GM18907 (cell line): ENCODE measurements at regions not wholly inside any gene's neighbourhood (a gene's known extent, or its start where the extent isn't known, plus 50 kb on each side); places are given as distances from the start of the nearest gene placed in this dataset.

Experiments
- ATAC-seq: cut with Tn5 transposase; IDR thresholded peaks from one replicate; pipeline ENCODE4 v1.9.1; 2021; ENCODE audit warnings: mild to moderate bottlenecking, moderate library complexity; ENCODE audit not compliant: unreplicated experiment

DNA sequence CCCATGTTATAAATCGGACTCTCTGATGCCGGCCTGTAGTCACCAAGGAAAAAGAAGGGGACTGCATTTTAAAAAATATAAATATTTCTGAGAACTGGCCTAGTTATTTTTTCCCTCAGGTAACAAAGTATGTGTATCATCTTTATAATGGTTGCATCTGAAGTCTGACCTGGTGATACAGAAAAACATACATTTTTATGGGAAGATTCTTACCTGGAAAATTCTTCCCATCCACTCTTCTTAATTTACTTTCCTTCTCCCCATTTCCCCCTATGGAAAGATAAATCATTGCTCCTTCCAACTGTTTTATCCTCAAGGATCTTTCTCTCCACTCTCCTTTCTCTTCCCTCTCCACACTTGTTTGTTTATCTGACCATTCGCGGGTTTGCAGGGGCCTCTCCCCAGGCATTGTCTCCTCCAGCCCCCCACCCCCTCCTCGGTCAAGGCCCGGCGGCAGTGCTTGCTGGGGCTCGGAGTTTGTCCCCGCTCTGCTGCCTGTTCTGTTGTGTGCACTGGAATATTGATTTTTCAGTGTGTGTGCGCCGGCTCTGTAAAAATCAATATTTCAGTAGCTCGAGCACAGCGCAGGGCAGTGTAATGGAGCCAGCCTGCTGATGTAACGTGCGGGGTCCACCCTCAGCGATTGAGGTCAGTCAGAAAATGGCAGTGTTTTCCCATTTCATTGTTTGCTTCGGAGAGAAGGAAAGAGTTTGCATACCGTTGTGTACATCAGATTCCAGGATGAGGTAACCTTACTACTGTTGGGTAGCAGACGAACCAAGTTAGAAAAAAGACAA is 199.5 kb upstream of the NFE2L3 start:
- no peak for ATAC-seq

DNA sequence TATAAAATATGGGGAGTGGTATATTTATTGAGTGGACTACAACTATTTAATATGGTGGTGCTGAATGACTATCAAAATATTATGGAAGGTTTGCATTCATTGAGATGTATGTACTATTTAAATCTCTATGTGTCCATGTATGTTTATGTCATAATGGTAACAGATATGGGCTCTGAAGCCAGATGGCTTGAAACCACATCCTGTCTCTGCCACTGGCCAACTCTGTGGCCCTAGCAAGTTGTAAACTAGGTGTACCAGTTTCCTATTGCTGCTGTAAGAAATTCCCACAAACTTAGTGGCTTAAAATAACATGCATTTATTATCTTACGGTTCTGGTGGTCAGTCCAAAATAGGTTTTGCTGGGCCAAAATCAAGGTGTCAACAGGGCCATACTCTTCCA is 198.1 kb upstream of the NFE2L3 start:
- no peak for ATAC-seq

DNA sequence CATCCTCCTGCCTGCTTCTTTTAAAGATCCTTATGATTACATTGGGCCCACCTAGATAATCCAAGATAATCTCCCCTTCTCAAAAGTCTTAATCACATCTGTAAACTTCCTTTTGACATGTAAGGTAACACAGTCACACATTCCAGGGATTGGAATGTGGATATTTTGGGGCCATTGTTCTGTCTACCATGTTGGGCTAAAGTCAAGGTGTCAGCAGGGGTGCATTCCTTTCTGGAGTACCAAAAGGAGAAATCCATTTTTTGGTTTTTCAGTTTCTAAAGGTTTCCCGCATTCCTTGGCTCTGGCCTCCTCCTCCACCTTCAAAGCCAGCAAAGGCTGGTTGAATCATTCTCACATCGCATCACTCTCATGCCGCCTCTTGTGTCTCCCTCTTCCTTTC is 197.6 kb upstream of the NFE2L3 start:
- ATAC-seq: no peak

DNA sequence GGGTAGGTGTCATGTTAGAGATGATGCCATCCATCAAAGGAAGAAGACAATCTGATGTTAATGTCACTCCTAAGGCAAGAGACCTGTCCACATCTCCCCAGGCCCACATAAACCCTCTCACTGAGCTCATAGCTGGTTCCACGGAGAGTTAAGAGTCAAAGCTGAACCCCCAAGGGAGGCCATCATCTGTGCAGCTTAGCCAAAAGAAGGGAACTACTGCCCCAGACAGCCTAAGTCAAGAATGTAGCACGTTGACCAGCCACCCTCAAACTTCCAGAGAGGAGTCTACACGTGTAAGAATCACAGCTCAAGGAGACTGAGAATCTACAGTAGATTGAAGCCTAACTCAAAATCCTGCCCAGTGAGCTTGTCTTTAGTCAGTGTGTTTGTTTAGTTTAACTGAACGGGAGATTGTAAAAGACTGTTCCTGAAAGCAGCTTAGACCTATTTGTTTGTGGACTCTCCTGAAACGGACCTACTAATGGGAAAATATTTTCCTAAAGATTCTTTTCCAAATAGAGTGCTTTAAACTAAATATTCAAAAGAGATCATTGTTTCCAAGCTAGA is 192.7 kb upstream of the NFE2L3 start:
- no peak for ATAC-seq

DNA sequence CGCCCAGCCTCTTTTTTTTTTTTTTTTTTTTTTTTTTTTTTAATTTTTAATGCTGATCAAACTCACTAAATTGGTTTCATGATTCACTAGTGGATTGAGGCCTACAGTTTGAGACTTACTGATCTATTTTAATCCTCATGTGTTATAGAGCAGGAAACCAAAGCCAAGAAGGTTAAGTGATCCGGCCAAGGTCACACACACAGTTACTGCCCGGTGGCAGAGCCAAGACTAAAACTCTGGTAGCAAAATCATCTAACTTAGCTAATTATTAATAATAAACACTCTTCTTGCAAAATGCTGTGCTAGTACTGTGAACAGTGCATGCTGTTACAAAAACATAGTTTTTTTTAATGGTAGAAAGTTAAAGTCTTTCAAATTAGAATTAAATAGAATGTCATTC is 188.3 kb upstream of the NFE2L3 start:
- ATAC-seq: no peak

DNA sequence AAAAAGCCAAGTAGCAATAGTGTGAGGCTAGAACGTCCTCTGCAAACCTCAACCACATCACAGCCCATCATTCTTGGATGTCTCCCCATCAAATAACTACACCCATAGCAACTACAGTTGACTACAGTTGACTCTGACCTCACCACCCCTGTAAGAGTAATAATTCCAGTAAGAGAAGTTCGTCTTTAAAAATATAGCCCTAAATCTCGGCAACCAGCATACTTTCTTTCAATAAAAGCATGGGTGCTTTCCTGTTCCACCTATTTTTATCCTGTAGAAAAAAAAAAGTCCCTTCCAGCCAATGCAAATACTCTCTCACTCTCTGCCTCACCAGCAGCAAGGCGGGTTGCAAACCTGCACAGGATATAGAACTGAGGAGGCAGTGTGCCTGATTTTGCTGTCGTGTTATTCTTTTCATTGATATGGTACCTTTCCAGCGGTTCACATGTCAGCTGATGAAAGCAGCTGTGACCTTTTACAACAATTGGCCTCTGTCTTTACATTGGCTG is 187.5 kb upstream of the NFE2L3 start:
- ATAC-seq: peak; percentile 35

DNA sequence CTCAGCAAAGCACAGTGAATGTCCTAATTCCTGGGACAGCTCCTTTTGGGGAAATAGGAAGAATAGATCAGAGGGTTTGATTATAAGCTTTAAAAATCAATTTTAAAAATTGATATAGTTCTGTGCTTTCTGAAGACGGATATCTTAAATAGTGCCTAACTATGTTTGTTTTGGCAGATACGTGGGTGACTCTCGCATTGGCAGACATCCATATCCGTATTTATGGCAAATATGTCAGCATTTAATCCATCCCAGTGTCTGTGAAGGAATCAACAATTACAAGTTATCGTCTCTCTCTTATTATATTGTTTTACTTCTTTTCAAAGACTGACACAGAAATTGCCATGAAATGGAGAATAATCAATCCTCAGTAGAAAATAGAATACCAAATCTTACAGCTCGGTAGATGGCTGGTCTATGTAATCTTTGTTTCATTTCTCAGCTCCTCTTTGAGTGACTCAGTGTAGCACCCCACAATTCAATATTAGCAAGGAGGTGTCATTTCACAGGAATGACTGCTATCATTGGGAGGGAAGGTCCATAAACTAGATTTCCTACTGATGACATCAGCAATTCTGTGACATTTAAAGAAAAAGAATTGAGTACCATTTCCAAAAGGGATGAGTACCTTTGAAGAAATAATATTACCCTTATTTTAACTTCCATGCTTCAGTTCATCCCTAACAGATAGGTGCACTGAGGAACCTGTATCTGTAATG is 186.4 kb upstream of the NFE2L3 start:
- ATAC-seq: no peak

DNA sequence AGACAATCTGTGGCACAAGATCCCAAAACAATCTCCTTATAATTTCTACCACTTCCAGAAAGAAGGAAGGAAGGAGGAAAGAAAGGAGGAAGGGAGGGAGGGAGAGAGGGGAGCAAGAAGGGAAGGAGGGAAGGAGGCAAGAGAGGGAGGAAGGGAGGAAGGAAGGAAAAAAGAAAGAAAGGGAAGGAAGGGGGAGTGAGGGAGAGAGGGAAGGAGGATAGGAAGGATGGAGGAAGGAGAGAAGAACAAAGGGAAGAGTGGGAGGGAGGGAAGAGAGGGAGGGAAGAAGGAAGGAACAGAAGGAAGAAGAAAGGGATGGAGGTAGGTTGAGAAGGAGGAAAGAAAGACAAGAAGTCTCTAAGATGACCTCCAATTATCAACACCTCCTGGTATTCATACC is 185.5 kb upstream of the NFE2L3 start:
- ATAC-seq: no peak

DNA sequence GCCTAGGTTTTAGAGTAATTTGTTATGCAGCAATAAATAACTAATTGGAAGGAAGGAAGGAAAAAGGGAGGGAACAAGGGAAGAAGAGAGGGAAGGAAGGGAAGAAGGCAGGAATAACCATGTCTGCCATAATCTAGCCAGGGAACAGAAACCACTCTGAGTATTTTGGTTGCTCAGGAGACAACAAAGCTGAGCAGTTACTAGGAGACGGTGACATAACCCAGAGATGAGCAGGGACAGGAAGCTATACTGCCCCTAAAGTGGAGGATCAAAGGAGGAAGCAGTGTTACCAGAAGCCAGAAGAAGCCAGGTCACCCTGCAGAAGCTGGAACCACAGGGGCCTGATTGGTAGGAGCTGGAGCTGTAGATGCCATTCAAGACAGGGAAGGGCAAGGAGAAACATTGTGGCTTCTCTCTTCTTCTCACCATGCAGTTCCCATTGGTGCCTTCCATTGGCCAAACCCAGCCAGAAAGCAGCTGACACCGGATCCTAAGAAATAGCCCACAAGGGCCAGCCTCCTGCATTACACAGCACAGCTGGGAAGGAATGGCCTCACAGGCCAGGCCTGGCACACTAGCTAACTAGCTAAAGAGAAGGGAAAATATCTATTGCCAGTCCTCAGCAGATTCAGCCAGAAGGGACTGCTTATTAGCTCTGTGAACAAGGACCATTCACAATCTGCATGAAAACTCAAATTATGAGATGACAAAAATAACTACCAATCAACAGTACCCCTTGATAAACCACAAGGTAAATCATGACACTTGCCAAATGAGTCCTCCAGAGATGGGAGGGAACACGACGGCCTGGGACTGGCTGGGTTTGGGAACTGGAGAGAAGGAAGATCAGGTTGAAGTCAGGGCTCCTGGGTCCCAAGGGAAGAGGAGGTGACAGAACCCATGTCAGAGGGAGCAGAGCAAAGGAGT is 184.5 kb upstream of the NFE2L3 start:
- peak; percentile 37 for ATAC-seq

DNA sequence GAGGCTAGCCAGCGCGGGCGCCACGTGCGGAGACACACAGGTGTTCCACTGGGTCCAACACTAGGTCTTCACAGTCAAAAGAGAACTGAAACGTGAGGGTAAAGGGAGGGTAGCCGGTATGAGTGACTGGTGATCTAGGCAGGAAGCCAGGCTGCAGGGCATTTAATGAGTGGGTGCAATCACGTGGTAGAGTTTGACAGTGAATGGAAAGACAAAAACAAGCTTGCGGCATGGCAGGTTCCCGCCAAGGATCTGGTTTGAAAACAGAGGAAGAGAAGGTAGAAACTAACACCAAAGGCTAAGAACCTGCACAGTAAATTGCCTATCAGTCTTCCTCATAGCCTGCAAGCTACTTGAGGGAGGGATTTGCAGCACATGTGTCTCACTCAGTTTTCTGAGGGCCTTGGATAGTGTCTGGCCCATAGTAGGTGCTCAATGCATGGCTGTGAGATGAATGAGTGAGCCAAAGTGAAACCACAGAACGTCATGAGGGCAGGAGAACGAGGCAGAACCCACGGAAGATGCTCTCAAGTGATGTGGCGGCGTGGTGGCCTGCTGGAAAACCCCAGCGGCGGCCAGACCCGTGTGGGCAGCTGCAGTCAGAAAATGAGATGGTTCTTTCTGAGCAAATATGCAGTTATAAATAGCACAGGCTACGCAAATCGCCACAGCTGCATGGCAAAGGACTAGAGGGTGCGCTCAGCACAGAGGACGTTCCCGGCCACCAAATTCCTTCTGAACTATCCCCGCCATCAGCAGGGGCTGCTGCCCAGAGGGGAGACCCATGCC is 183.6 kb upstream of the NFE2L3 start:
- ATAC-seq: peak; percentile 76

DNA sequence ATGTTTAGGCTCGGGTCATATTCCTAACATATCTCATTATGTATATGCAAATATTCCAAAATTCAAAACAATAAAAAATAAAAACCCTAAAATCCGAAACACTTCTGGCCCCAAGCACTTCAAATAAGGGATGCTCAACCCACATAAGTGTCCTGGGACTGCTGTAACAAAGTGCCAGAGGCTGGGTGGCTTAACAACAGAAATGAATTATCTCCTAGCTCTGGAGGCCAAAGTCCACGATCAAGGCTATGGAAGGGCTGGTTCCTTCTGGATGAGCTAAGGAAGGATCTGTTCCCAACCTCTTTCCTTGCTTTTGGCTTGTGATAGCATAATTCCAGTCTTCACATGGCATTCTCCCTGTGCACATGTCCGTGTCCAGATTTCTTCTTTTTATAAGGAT is 181.6 kb upstream of the NFE2L3 start:
- no peak for ATAC-seq

DNA sequence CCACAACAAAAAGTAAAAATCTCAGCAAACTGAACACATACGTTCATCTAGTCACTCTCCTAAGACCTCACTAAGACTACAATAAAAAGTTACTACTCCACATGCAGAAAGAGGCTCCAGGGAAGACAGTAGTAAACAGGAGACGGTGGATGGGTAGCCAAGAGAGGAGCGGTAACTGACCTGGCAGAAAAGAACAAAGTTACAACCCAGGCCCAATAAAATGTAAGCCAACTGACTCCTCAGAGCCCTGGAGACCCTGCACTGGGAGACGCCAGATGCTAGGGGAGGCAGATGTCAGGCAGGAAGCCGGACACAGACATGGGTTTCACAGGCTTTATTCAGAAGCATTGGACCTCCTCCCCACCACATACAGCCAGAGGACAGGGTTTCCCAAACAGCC is 181.1 kb upstream of the NFE2L3 start:
- ATAC-seq: no peak

DNA sequence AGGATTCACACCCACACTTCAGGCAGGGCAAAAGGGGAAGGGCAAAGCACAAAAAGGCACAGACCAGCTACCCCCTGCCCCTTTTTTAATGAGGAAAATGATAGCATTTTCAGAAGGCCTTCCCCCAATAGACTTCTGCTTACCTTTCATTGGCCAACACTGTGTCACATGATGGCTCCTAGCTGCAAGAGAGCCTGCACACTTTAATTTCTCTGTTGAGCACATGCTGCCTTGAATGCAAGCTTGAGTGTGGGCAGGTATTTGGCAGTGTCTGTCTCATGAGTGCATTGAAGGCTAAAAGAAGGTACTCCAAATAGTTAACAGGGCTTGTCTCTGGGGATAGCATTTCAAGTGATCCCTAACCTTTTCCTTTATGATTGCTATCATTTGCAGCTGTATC is 175.4 kb upstream of the NFE2L3 start:
- ATAC-seq: no peak

DNA sequence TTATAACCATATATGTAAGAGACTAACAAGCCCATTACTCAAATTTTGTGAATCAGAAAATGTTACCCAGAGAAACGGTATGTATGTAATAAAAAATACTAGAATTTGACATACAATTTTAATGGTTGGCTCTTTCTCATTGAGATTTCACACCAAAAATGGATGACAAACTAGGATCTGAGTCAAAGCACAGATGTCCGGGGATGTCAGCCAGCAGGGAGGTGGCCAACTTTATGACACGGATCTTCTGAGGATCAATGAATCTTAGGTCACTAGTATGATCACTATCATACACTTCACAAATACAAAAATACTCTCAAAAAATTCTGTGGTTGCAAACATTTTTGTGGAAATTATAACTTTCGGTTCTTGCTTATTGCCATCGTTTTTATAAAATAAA is 173.5 kb upstream of the NFE2L3 start:
- ATAC-seq: no peak

DNA sequence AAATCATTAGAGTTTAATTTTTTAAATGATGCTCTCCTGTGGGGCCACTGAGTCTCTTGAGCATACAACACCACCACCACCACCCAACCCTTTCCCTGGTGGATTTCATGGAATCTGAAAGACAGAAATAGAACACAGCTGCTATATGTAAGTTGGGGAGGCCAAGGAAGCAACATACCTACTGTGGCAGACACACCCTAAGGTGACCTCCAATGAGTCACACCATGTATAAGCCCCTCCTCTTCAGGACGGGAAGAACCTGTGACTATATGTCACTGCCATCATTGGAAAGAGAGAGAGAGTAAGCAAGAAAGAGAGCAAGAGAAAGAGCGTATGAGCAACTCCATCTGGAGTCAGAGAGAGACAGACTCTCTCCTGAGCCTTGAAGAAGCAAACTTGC is 172.4 kb upstream of the NFE2L3 start:
- no peak for ATAC-seq

DNA sequence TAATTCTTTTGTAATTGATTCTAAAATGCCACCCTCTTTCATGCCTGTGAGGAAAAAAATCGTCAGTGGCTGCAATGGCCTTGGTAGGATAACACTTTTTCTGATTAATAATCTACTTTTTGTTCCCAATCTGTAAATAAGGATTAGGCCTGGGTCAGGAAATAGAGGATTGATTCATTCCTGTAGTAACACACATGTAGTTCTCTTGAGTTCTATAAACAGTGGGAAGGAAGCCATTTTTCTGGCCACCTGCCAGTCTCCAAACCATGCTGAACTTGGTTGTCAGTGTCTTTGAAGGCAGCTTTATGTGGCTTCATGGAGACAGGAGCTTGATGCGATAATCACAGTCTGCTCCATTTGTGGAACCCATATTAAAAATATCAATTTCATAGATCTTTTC is 169.3 kb upstream of the NFE2L3 start:
- ATAC-seq: no peak

DNA sequence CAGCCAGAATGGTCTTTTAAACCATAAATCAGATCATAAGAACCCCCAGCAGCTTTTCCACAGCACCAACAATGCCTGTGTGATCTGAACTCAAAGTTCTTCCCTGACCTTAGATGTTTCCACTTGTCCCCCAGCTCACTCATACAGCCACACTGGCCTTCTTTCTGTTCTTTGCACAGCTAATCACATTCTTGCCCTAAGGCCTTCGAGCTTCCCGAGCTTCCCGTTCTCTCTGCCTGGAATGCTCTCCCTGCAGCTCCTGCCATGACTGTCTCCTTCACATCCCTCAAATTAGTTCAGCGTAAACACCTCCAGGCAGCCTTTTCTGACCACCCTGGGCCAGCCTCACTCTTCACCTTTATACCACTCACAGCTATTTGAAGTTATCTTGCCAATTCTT is 166.8 kb upstream of the NFE2L3 start:
- ATAC-seq: no peak

DNA sequence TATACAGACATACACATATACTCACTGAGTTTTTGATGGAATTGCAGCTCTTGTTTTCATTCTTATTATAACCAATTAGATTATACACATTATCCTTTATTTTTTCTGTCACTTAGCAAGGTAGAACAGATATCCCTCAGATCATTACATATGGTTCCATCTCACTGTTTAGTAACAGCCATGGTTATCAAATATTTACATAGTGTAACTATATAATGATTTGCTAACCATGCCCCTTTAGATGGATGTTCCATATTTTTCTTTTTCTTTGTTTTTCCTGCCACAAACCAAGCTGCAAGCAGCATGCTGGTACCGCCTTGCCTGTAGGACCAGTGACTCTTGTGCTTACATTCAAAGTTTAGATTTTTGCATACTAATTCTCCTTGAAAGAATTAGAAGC is 163.4 kb upstream of the NFE2L3 start:
- ATAC-seq: no peak

DNA sequence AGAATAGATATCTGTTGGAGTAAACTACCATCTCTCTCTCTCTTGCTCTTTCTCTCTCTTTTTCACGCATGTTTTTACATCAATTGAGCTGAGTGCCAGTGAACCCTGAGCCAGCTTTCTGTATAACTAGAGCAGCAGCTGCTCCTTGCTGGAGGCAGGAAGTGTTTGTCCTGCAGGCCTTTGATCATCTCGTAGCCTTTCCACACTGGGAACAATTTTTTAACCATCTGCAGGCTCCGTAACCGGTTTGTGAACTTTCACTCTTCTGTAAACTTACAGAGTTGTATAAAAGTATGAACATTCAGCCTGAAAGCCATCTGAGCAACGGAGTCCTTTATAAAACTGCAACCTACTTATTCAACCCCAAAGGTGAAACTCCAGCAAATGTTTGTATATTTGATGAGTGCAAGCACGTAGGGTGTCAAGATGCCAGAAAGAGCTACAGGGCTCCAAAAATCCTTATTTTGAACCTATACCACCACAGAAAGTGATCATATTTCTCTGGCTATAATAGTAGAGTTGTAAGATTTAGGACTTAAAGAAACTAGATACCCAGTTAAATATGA is 162.8 kb upstream of the NFE2L3 start:
- ATAC-seq: no peak

DNA sequence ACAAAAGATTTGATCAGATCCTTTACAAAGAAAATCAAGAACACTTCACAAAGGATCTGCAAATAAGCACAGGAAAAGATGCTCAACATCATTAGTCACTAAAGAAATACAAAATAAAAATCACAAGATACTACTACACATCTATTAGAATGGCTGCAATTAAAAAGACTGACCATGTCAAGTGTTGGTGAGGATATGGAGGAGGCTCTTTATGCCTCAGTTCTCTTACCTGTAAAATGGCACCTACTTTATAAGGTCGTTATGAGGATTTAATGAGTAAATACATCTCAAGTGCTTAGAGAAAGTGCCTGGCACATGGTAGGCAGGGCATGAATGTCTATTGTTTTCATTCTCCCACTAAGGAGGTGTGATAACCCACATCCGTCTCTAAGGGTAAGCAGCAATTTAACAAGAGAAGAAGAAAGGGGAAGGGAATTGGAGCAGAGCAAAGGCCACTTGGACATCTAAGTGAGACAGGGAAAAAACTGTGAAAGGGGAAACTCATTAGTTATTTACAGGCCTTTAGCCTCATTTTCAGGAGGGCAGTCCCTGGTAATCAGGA is 157.5 kb upstream of the NFE2L3 start:
- no peak for ATAC-seq
